SK-N-SH (cell line): ENCODE measurements at regions not wholly inside any gene's neighbourhood (a gene's known extent, or its start where the extent isn't known, plus 50 kb on each side); places are given as distances from the start of the nearest gene placed in this dataset.
"Not testable (repeated sequence)": the region's sequence is repeated elsewhere in the genome, so short reads cannot be mapped to it uniquely, and the experiment has no call there.

Experiments used
- CTCF ChIA-PET: fragments of 300-600, 350-600 bp; formaldehyde crosslinking; extraction: SDS; loops from one replicate; lab custom pipeline; 2021; lab: Yijun Ruan, JAX
- POLR2A ChIA-PET: fragments of 350-600 bp; sonication (Branson Sonifier 250); formaldehyde crosslinking; extraction: SDS; loops from one replicate; lab custom pipeline; 2020; ENCODE audit warnings: antibody characterized with exemption, inconsistent platforms; lab: Yijun Ruan, JAX
- DNase-seq: peaks from one replicate; pipeline ENCODE4 v3.0.0; 2012
- H2AFZ ChIP-seq: fragments of 200-600 bp; sonication (generic); 2 replicates; pipeline ENCODE4 v1.8.1; 2016; ENCODE audit warnings: antibody characterized with exemption, mild to moderate bottlenecking, low read depth
- H3F3A ChIP-seq: fragments of 200-600 bp; sonication (generic); replicated peaks from 2 replicates; pipeline ENCODE3; 2016; ENCODE audit warnings: antibody characterized with exemption, mild to moderate bottlenecking; ENCODE audit not compliant: insufficient read depth
- H3K27ac ChIP-seq, 2 experiments: fragments of 200-500 bp in 1 of 2; fragments of 200-600 bp in 1 of 2; sonication (Bioruptor generic) in 1 of 2; sonication (generic), shearing (Covaris generic) in 1 of 2; 2 replicates each; pipeline versions ENCODE4 v1.5.1 to v1.6.1; 2014 to 2016; ENCODE audit warnings: low read depth in 2 of 2, inconsistent platforms in 1 of 2, low read length in 1 of 2, mild to moderate bottlenecking in 1 of 2, mixed read lengths in 1 of 2
- H3K27me3 ChIP-seq: fragments of 200-600 bp; sonication (generic), shearing (Covaris generic); 2 replicates; pipeline ENCODE4 v1.6.1; 2016; ENCODE audit warnings: mixed run types; ENCODE audit not compliant: insufficient read depth
- H3K36me3 ChIP-seq, 2 experiments: fragments of 200-500 bp in 1 of 2; fragments of 200-600 bp in 1 of 2; sonication (Bioruptor generic) in 1 of 2; sonication (generic) in 1 of 2; replicated peaks in 1 of 2; 2 replicates each; pipeline versions ENCODE3 to v1.5.1; 2014 to 2016; ENCODE audit warnings: low read length in 1 of 2, mild to moderate bottlenecking in 1 of 2; ENCODE audit not compliant: insufficient read depth in 2 of 2, control insufficient read depth in 1 of 2
- H3K4me1 ChIP-seq, 2 experiments: fragments of 200-500 bp in 1 of 2; fragments of 200-600 bp in 1 of 2; sonication (Bioruptor generic) in 1 of 2; sonication (generic), shearing (Covaris generic) in 1 of 2; 2 replicates each; pipeline versions ENCODE4 v1.5.1 to v1.6.1; 2014 to 2016; ENCODE audit warnings: low read depth in 1 of 2, low read length in 1 of 2, mixed run types in 1 of 2; ENCODE audit not compliant: insufficient read depth in 2 of 2, control insufficient read depth in 1 of 2
- H3K4me2 ChIP-seq: fragments of 200-600 bp; sonication (generic), shearing (Covaris generic); 2 replicates; pipeline ENCODE4 v1.6.1; 2017; ENCODE audit warnings: mixed run types
- H3K4me3 ChIP-seq, 2 experiments: fragments of 200-500 bp in 1 of 2; fragments of 200-600 bp in 1 of 2; sonication (Bioruptor generic) in 1 of 2; sonication (generic), shearing (Covaris generic) in 1 of 2; 2 replicates each; pipeline versions ENCODE4 v1.5.1 to v1.8.1; 2014 to 2016; ENCODE audit warnings: low read depth in 2 of 2, inconsistent platforms in 1 of 2, low read length in 1 of 2, mild to moderate bottlenecking in 1 of 2, mixed read lengths in 1 of 2, moderate library complexity in 1 of 2
- H3K79me2 ChIP-seq: fragments of 200-600 bp; sonication (generic); 2 replicates; pipeline ENCODE4 v1.8.1; 2017; ENCODE audit warnings: mild to moderate bottlenecking; ENCODE audit not compliant: insufficient read depth
- H3K9ac ChIP-seq: fragments of 200-600 bp; sonication (generic); 2 replicates; pipeline ENCODE4 v1.6.1; 2017; ENCODE audit warnings: mixed run types
- H3K9me2 ChIP-seq: fragments of 200-600 bp; sonication (generic); 2 replicates; pipeline ENCODE4 v1.6.1; 2017; ENCODE audit warnings: mixed run types
- H3K9me3 ChIP-seq: fragments of 200-600 bp; sonication (generic); 2 replicates; pipeline ENCODE4 v1.6.1; 2017; ENCODE audit warnings: mixed run types, mild to moderate bottlenecking, moderate library complexity
- H4K20me1 ChIP-seq: fragments of 200-600 bp; sonication (generic); 2 replicates; pipeline ENCODE4 v1.6.1; 2017; ENCODE audit warnings: mild to moderate bottlenecking, mixed run types; ENCODE audit not compliant: insufficient read depth
- CHD2 ChIP-seq: fragments of 150-350 bp; IDR thresholded peaks from 2 replicates; pipeline ENCODE4 v1.6.1; 2018; ENCODE audit warnings: low read length; ENCODE audit not compliant: partially characterized antibody
- EZH2phosphoT487 ChIP-seq: fragments of 200-600 bp; sonication (generic); IDR thresholded peaks from 2 replicates; pipeline ENCODE4 v1.6.1; 2017; ENCODE audit warnings: low read depth, mixed run types, mild to moderate bottlenecking, antibody characterized with exemption, moderate library complexity, borderline replicate concordance
- GABPA ChIP-seq: IDR thresholded peaks from 2 replicates; pipeline ENCODE4 v1.4.0; 2012; ENCODE audit warnings: low read depth, mild to moderate bottlenecking
- GATA2 ChIP-seq: sonication (generic); formaldehyde crosslinking; IDR thresholded peaks from 2 replicates; pipeline ENCODE4 v1.5.0; 2020; ENCODE audit warnings: mild to moderate bottlenecking, missing genetic modification reagents
- PBX3 ChIP-seq: IDR thresholded peaks from 2 replicates; pipeline ENCODE4; 2012
- TAF1 ChIP-seq: IDR thresholded peaks from 2 replicates; pipeline ENCODE4 v1.6.1; 2012; ENCODE audit warnings: low read depth, mild to moderate bottlenecking, low read length, moderate library complexity, borderline replicate concordance
- TEAD4 ChIP-seq: IDR thresholded peaks from 2 replicates; pipeline ENCODE4 v1.4.0; 2012; ENCODE audit warnings: mild to moderate bottlenecking, borderline replicate concordance; ENCODE audit not compliant: insufficient read depth
- YY1 ChIP-seq: IDR thresholded peaks from 2 replicates; pipeline ENCODE4 v1.4.0; 2012; ENCODE audit warnings: low read depth, mild to moderate bottlenecking
- WGBS: methylation state at CpG from one replicate; pipeline ENCODE4 v1.1.6; 2017; ENCODE audit warnings: low lambda C conversion rate; 5-methylcytosine and 5-hydroxymethylcytosine counted together

GRCh38 chr7:14974688-14975087 lies 72.1 kb upstream of the DGKB start (continued):
- TF ChIP-seq PBX3: no peak
- TF ChIP-seq GATA2 (CRISPR knock-in tag): no peak
- TF ChIP-seq GABPA: no peak
- no peak for TF ChIP-seq EZH2phosphoT487
- no peak for TF ChIP-seq YY1
- no peak for TF ChIP-seq TAF1

GRCh38 chr7:14973712-14974428 lies 71.3 kb upstream of the DGKB start:
- Histone ChIP-seq H4K20me1 (no peaks in the 10 kb centered on the region), H3F3A (no peaks in the 10 kb centered on the region), H3K9me2 (no peaks in the 10 kb centered on the region), H3K27ac (no peak overlapping the region), H3K4me2 (no peak overlapping the region), H3K4me1 (no peaks in the 10 kb centered on the region; a peak in 1 of 4 replicates), H3K9ac (no peak overlapping the region), H3K36me3 (no peaks in the 10 kb centered on the region), H3K4me3 (no peak overlapping the region), H3K27me3 (no peaks in the 10 kb centered on the region), H3K79me2 (no peaks in the 10 kb centered on the region), H3K9me3 (no peaks in the 10 kb centered on the region), H2AFZ (no peak overlapping the region)
- CTCF ChIA-PET: interaction anchor here (1.0 to 1.2 kb wide), 2 partner anchors 8 to 15 kb away, joined by 3 read pairs; no protein-coding TSS in a partner anchor
- WGBS: 79% methylated on average over 3 of the region's 3 CpGs
- POLR2A ChIA-PET: no interaction called here
- no peak for TF ChIP-seq CHD2
- TF ChIP-seq TEAD4: no peak
- no peak for DNase-seq

- H3K9me2 ChIP-seq, H3K36me3 ChIP-seq, H3K27me3 ChIP-seq, H3K79me2 ChIP-seq, H2AFZ ChIP-seq, H4K20me1 ChIP-seq, DNase-seq, H3K9ac ChIP-seq, H3K4me3 ChIP-seq, H3K4me1 ChIP-seq, H3K4me2 ChIP-seq, POLR2A ChIA-PET, H3F3A ChIP-seq, H3K9me3 ChIP-seq, H3K27ac ChIP-seq: not testable (repeated sequence)
- CTCF ChIA-PET: interaction anchor here (0.7 to 1.0 kb wide), 2 partner anchors 9 to 14 kb away, joined by 3 read pairs; no protein-coding TSS in a partner anchor
- 74% methylated on average over 4 of the region's 4 CpGs for WGBS
Observed at GRCh38 chr7:14971678-14972077, 69.1 kb upstream of the DGKB start.

GRCh38 chr7:14967376-14967775 lies 64.8 kb upstream of the DGKB start:
- WGBS: 90% methylated on average over 8 of the region's 8 CpGs
- not testable (repeated sequence) for H3K36me3 ChIP-seq, H3K27ac ChIP-seq, H3K79me2 ChIP-seq, DNase-seq, H3K4me2 ChIP-seq, H3K9me2 ChIP-seq, H3K4me3 ChIP-seq, H3K9me3 ChIP-seq, H4K20me1 ChIP-seq, H3K27me3 ChIP-seq, H3F3A ChIP-seq, H3K9ac ChIP-seq, H3K4me1 ChIP-seq, H2AFZ ChIP-seq
- POLR2A ChIA-PET: interaction anchor here (1.2 kb wide), 1 partner anchor 22 kb away, joined by 3 read pairs; no protein-coding TSS in a partner anchor
- CTCF ChIA-PET: interaction anchor here (0.7 to 2.6 kb wide), 7 partner anchors 8 to 69 kb away, joined by 3 to 7 read pairs (median 3); no protein-coding TSS in a partner anchor
